Mesodermal cell (in vitro differentiated cells): ENCODE measurements at regions not wholly inside any gene's neighbourhood (a gene's known extent, or its start where the extent isn't known, plus 50 kb on each side); places are given as distances from the start of the nearest gene placed in this dataset.

Source experiments
- H3K27ac ChIP-seq: 2 replicates; pipeline ENCODE4 v1.7.0; 2013; ENCODE audit warnings: mild to moderate bottlenecking, low read depth, low read length, moderate library complexity; ENCODE audit not compliant: severe bottlenecking
- H3K36me3 ChIP-seq: 2 replicates; pipeline ENCODE4 v1.7.1; 2013; ENCODE audit warnings: mild to moderate bottlenecking, low read length, moderate library complexity; ENCODE audit not compliant: control insufficient read depth, insufficient read depth
- H3K4me1 ChIP-seq: one replicate; pipeline ENCODE4 v1.7.1; 2013; ENCODE audit warnings: mild to moderate bottlenecking, low read length; ENCODE audit not compliant: insufficient read depth, control insufficient read depth, poor library complexity, severe bottlenecking
- H3K4me3 ChIP-seq: 2 replicates; pipeline ENCODE4 v1.7.0; 2013; ENCODE audit warnings: low read length, control low read depth, mild to moderate bottlenecking; ENCODE audit not compliant: insufficient read depth, poor library complexity, severe bottlenecking; ENCODE audit errors: extremely low read depth
- H3K9me3 ChIP-seq: 2 replicates; pipeline ENCODE4 v1.7.1; 2013; ENCODE audit warnings: mild to moderate bottlenecking, low read length, moderate library complexity; ENCODE audit not compliant: control insufficient read depth
- WGBS, 2 experiments: methylation state at CpG; one replicate each; pipeline ENCODE4 v1.1.5; 2013; ENCODE audit warnings: missing lambda C conversion rate in 2 of 2; ENCODE audit not compliant: insufficient coverage in 2 of 2; 5-methylcytosine and 5-hydroxymethylcytosine counted together

GRCh38 chr13:103876571-103876970, 810.4 kb upstream of the SLC10A2 start:
- Histone ChIP-seq H3K4me3 (no peak overlapping the region), H3K4me1 (no peaks in the 10 kb centered on the region), H3K27ac (no peak overlapping the region), H3K36me3 (no peaks in the 10 kb centered on the region), H3K9me3 (no peaks in the 10 kb centered on the region)
- 100% methylated on average over 2 of the region's 6 CpGs; no CpG with 5 or more reads in 1 of the 2 experiments for WGBS, 2 experiments

GRCh38 chr13:103873725-103874124, 807.5 kb upstream of the SLC10A2 start:
- Histone ChIP-seq H3K4me3 (no peak overlapping the region), H3K4me1 (no peaks in the 10 kb centered on the region), H3K27ac (no peak overlapping the region), H3K9me3 (no peaks in the 10 kb centered on the region), H3K36me3 (no peaks in the 10 kb centered on the region)
- WGBS, 2 experiments, result 86 to 100% methylated on average over 1 to 3 of the region's 4 CpGs

DNA sequence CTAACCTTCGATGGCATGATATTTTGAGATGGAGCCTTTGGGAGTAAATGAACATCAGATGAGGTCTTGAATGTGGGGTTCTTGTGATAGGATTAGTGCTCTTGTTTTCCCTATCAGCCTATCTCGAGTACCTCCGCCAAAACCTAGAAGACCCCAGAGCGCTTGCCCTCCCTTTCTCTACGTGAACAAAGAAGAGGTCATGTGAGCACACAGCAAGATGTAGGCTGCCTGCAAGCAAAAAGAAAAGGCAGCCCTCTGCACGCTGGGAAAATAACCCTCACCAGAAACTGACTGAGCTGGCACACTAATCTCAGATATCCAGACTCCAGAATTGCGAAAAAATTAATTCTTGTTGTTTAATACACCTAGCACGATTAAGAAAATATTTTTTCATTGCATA, 799.8 kb upstream of the SLC10A2 start:
- H3K4me1 ChIP-seq, result no peaks in the 10 kb centered on the region
- no peak overlapping the region for H3K27ac ChIP-seq
- no peaks in the 10 kb centered on the region for H3K36me3 ChIP-seq
- no peaks in the 10 kb centered on the region for H3K9me3 ChIP-seq
- H3K4me3 ChIP-seq, result no peak overlapping the region
- WGBS, 2 experiments, result 54 to 90% methylated on average over 4 to 5 of the region's 8 CpGs

GRCh38 chr13:103862525-103862924, 796.3 kb upstream of the SLC10A2 start:
- Histone ChIP-seq H3K36me3 (no peaks in the 10 kb centered on the region), H3K27ac (no peak overlapping the region), H3K4me3 (no peak overlapping the region), H3K4me1 (no peaks in the 10 kb centered on the region), H3K9me3 (no peaks in the 10 kb centered on the region)
- WGBS, 2 experiments, result 80 to 100% methylated on average over 1 to 2 of the region's 4 CpGs

- WGBS, 2 experiments, result 80 to 100% methylated on average over 1 of the region's 3 CpGs
Observed at GRCh38 chr13:103859952-103860351, 793.7 kb upstream of the SLC10A2 start.

DNA sequence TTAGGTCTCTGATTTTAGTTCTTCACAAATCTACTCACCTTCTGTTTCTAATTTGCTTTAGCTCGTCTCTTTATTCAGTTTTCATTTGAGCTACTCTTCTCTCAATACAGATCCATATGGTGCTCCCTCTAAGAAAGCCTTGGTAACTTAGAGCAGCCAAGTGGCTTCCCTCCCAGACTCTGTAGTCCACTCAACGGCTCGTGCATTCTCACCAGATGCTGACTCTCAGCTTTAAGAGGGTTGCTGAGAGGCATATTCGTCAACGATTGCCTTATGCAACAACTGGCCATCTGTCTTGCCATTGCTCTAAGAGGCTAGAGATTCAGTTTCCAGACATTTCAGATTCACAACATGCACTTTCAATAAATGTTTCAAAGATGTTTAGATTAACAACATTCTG, 785.8 kb upstream of the SLC10A2 start:
- 83 to 94% methylated on average over 2 to 5 of the region's 5 CpGs for WGBS, 2 experiments
- no peak overlapping the region for H3K4me3 ChIP-seq
- no peaks in the 10 kb centered on the region for H3K36me3 ChIP-seq
- H3K27ac ChIP-seq, result no peak overlapping the region
- no peaks in the 10 kb centered on the region for H3K9me3 ChIP-seq
- no peaks in the 10 kb centered on the region for H3K4me1 ChIP-seq

More at GRCh38 chr13:103859952-103860351, 793.7 kb upstream of the SLC10A2 start:
- no peaks in the 10 kb centered on the region for H3K9me3 ChIP-seq
- no peaks in the 10 kb centered on the region for H3K4me1 ChIP-seq
- no peak overlapping the region for H3K4me3 ChIP-seq
- H3K27ac ChIP-seq, result no peak overlapping the region
- H3K36me3 ChIP-seq, result no peaks in the 10 kb centered on the region

DNA sequence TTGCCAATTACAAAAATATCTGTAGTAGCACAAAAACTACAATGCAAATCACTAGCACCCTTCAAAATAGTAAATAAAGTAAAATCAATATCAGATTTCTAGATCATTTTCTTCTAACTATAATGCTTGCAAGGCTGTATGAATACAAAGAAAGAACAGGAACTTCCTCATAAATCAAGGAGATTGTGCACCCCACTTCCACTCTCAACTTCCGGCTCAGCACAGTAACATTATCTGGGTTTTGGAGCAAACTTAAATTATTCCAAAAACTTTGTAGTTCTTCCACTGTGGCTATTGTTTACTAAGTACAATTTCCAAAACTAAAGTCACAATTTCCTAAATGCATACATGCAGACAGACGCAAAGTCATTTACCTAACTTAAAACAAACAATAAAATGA, 778.3 kb upstream of the SLC10A2 start:
- H3K27ac ChIP-seq, result no peak overlapping the region
- 80% methylated on average over 1 of the region's 2 CpGs; no CpG with 5 or more reads in 1 of the 2 experiments for WGBS, 2 experiments
- no peaks in the 10 kb centered on the region for H3K36me3 ChIP-seq

DNA sequence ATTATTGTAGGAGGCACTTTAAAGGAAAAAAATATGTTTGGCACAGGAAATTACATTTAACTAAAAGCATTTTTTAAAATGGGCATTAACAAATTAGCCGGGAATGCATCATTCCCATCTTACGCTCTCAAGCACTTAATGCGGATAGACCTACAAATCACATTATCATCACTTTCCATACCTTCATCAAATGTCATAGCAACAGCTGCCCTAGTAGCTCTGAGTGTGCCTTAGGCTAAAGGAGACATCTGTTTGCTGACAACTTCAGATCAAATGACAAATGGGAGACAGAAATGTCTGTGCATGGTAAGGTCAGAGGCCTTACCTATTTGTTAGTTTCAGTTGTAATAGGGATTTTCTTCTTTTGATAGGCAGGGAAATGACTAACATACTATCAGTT, 773.2 kb upstream of the SLC10A2 start:
- WGBS, 2 experiments, result 94 to 100% methylated on average over 2 to 3 of the region's 3 CpGs
- no peak overlapping the region for H3K27ac ChIP-seq
- no peaks in the 10 kb centered on the region for H3K9me3 ChIP-seq
- H3K4me3 ChIP-seq, result no peak overlapping the region
- peaks cover 3% of the 10 kb centered on the region for H3K4me1 ChIP-seq
- H3K36me3 ChIP-seq, result no peaks in the 10 kb centered on the region

More for the DNA sequence above, 778.3 kb upstream of the SLC10A2 start:
- no peaks in the 10 kb centered on the region for H3K9me3 ChIP-seq
- H3K4me3 ChIP-seq, result no peak overlapping the region
- H3K4me1 ChIP-seq, result no peaks in the 10 kb centered on the region

GRCh38 chr13:103835052-103835451, 768.8 kb upstream of the SLC10A2 start:
- H3K9me3 ChIP-seq, result no peaks in the 10 kb centered on the region
- H3K27ac ChIP-seq, result no peak overlapping the region
- no peaks in the 10 kb centered on the region for H3K36me3 ChIP-seq
- peaks cover 3% of the 10 kb centered on the region for H3K4me1 ChIP-seq
- H3K4me3 ChIP-seq, result no peak overlapping the region
- 100% methylated on average over 1 of the region's 3 CpGs; no CpG with 5 or more reads in 1 of the 2 experiments for WGBS, 2 experiments

DNA sequence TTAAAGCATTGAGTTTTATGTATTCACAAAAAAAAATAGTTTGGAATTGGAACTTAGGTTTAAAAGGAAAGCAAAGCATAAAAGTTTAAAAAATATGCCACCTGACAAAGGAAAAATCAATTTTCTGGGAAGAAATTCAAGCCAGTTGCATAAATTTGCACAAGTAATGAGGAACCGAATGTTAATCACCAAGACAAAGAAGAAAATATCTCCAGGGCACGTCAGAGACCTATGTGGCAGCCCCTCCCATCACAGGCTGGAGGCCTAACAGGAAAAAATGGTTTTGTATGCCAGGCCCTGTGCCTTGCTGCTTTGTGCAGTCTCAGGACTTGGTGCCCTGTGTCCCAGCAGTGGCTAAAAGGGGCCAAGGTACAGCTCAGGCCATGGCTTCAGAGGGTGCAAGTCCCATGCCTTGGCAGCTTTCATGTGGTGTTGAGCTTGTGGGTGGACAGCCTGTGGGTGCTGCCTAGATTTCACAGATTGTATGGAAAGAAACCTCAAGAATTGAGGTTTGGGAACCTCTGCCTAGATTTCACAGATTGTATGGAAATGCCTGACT, 767.2 kb upstream of the SLC10A2 start:
- 71 to 79% methylated on average over 2 of the region's 2 CpGs for WGBS, 2 experiments
- Histone ChIP-seq H3K36me3 (no peaks in the 10 kb centered on the region), H3K4me1 (peaks cover 3% of the 10 kb centered on the region), H3K4me3 (no peak overlapping the region), H3K9me3 (no peaks in the 10 kb centered on the region), H3K27ac (no peak overlapping the region)

GRCh38 chr13:103815619-103816018, 749.4 kb upstream of the SLC10A2 start:
- 100% methylated on average over 3 of the region's 4 CpGs; no CpG with 5 or more reads in 1 of the 2 experiments for WGBS, 2 experiments
- Histone ChIP-seq H3K9me3 (no peaks in the 10 kb centered on the region), H3K36me3 (no peaks in the 10 kb centered on the region), H3K4me3 (no peak overlapping the region), H3K27ac (no peak overlapping the region), H3K4me1 (no peaks in the 10 kb centered on the region)
